ENCODE measurements at regions not wholly inside any gene's neighbourhood (a gene's known extent, or its start where the extent isn't known, plus 50 kb on each side); places are given as distances from the start of the nearest gene placed in this dataset.

DNA sequence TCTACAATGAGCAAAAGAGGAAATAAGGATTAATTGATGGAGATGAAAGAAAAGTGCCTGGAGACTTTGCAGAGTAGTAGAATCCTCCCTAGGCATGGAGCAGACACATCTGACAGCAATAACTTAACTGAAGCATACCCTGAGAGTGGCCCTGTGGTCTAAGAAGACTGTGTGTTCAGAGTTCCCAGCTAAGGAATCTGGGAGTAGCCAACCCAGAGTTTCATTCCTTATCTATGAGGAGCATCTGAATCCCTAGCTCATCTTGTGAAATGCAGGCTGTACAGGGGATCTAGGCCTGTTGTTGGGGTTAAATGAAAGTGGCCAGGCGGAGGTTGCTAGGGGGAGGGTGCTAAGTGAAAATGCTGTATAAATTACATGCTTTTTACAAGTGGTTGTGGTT lies 233.1 kb upstream of the FBXL7 start:
- Histone ChIP-seq H3K36me3 (replicated peaks; ENCODE audit: insufficient read depth, low read depth) (no peaks in the 10 kb centered on the region), H3K4me1 (ENCODE audit: insufficient read depth) (no peaks in the 10 kb centered on the region), H4K20me1 (ENCODE audit: insufficient read depth, poor library complexity, severe bottlenecking) (no peaks in the 10 kb centered on the region), H3K79me2 (no peaks in the 10 kb centered on the region), H3K4me2 (no peak overlapping the region), H2AFZ (no peak overlapping the region), H3K27me3 (no peaks in the 10 kb centered on the region), H3K27ac (no peak overlapping the region), H3K9me3 (ENCODE audit: low read depth) (no peaks in the 10 kb centered on the region), H3K4me3 (no peak overlapping the region), H3K9me2 (replicated peaks; ENCODE audit: insufficient read depth) (no peaks in the 10 kb centered on the region)
- WGBS (ENCODE audit: low lambda C conversion rate, missing lambda C conversion rate) = 83% methylated on average over 1 of the region's 1 CpG
- no peak for DNase-seq (ENCODE audit: low spot score)
- TF ChIP-seq EZH2 (IDR thresholded peaks at IDR 0.05; ENCODE audit: borderline replicate concordance) (no peak), EZH2phosphoT487 (IDR thresholded peaks at IDR 0.05; ENCODE audit: low read depth, severe bottlenecking, unreplicated experiment) (no peak)
- TF ChIP-seq, protein P1, sequence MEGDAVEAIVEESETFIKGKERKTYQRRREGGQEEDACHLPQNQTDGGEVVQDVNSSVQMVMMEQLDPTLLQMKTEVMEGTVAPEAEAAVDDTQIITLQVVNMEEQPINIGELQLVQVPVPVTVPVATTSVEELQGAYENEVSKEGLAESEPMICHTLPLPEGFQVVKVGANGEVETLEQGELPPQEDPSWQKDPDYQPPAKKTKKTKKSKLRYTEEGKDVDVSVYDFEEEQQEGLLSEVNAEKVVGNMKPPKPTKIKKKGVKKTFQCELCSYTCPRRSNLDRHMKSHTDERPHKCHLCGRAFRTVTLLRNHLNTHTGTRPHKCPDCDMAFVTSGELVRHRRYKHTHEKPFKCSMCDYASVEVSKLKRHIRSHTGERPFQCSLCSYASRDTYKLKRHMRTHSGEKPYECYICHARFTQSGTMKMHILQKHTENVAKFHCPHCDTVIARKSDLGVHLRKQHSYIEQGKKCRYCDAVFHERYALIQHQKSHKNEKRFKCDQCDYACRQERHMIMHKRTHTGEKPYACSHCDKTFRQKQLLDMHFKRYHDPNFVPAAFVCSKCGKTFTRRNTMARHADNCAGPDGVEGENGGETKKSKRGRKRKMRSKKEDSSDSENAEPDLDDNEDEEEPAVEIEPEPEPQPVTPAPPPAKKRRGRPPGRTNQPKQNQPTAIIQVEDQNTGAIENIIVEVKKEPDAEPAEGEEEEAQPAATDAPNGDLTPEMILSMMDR (IDR thresholded peaks at IDR 0.05; ENCODE audit: poor library complexity) = no peak

DNA sequence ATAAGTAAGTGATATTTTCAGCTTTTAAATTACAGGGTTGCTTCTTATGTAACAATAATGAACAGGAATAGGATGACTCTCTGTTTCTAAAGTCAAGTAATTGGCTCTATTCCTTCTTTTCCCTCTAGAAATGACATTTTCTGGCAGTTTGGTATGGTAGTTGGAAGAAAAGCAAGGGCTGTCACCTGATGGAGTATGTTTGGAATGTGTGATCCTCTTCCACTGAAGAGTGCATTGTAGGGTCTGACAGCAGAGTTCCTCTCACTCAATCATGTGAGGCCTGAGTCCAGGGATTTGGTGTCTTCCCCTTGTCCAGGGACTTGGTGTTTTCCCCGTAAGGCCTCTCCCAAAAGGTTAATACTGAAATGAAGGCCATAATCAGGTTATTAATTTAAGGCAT lies 233.8 kb upstream of the FBXL7 start:
- 90% methylated on average over 1 of the region's 1 CpG for WGBS (ENCODE audit: low lambda C conversion rate, missing lambda C conversion rate)
- no peaks in the 10 kb centered on the region for H3K79me2 ChIP-seq
- H3K36me3 ChIP-seq (replicated peaks; ENCODE audit: insufficient read depth, low read depth) = no peaks in the 10 kb centered on the region
- no peak overlapping the region for H3K4me2 ChIP-seq
- H3K4me3 ChIP-seq = no peak overlapping the region
- no peak for DNase-seq (ENCODE audit: low spot score)
- H2AFZ ChIP-seq = no peak overlapping the region
- TF ChIP-seq, protein P1 (IDR thresholded peaks at IDR 0.05; ENCODE audit: poor library complexity) = no peak
- TF ChIP-seq EZH2 (IDR thresholded peaks at IDR 0.05; ENCODE audit: borderline replicate concordance) (no peak), EZH2phosphoT487 (IDR thresholded peaks at IDR 0.05; ENCODE audit: low read depth, severe bottlenecking, unreplicated experiment) (no peak)
- no peaks in the 10 kb centered on the region for H3K9me2 ChIP-seq (replicated peaks; ENCODE audit: insufficient read depth)
- no peaks in the 10 kb centered on the region for H3K9me3 ChIP-seq (ENCODE audit: low read depth)
- no peaks in the 10 kb centered on the region for H3K27me3 ChIP-seq
- no peaks in the 10 kb centered on the region for H3K4me1 ChIP-seq (ENCODE audit: insufficient read depth)
- no peak overlapping the region for H3K27ac ChIP-seq
- H4K20me1 ChIP-seq (ENCODE audit: insufficient read depth, poor library complexity, severe bottlenecking) = no peaks in the 10 kb centered on the region

DNA sequence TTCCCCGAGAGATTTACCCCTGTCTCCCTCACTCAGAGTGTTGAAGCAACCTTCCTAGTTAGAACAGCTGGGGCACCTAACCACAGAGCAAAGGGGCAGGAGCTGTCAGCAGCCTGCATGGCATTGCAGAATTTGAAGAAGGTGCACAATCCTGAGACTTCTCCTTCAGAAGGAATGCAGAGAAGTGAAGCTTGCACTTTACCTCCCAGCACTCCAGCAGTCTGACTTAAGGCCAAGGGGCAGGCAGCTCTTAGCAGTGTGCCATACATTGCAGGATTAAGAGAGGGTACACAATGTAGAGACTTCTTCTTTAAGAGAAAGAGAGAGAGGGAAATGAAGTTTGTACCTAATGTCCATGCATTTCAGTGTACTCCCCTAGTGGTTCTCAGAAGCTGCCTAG lies 236.0 kb upstream of the FBXL7 start:
- H3K27me3 ChIP-seq = no peaks in the 10 kb centered on the region
- no peak overlapping the region for H3K27ac ChIP-seq
- no peaks in the 10 kb centered on the region for H3K79me2 ChIP-seq
- peaks cover 5% of the 10 kb centered on the region for H3K4me1 ChIP-seq (ENCODE audit: insufficient read depth)
- no peaks in the 10 kb centered on the region for H3K9me2 ChIP-seq (replicated peaks; ENCODE audit: insufficient read depth)
- no peaks in the 10 kb centered on the region for H3K36me3 ChIP-seq (replicated peaks; ENCODE audit: insufficient read depth, low read depth)
- no peak overlapping the region for H3K4me2 ChIP-seq
- DNase-seq (ENCODE audit: low spot score) = no peak
- H3K4me3 ChIP-seq = no peak overlapping the region
- TF ChIP-seq EZH2 (IDR thresholded peaks at IDR 0.05; ENCODE audit: borderline replicate concordance) = no peak
- no peak for TF ChIP-seq EZH2phosphoT487 (IDR thresholded peaks at IDR 0.05; ENCODE audit: low read depth, severe bottlenecking, unreplicated experiment)
- TF ChIP-seq, protein P1 (IDR thresholded peaks at IDR 0.05; ENCODE audit: poor library complexity) = no peak
- 86% methylated on average over 1 of the region's 1 CpG for WGBS (ENCODE audit: low lambda C conversion rate, missing lambda C conversion rate)
- no peaks in the 10 kb centered on the region for H3K9me3 ChIP-seq (ENCODE audit: low read depth)
- no peaks in the 10 kb centered on the region for H4K20me1 ChIP-seq (ENCODE audit: insufficient read depth, poor library complexity, severe bottlenecking)
- no peak overlapping the region for H2AFZ ChIP-seq

DNA sequence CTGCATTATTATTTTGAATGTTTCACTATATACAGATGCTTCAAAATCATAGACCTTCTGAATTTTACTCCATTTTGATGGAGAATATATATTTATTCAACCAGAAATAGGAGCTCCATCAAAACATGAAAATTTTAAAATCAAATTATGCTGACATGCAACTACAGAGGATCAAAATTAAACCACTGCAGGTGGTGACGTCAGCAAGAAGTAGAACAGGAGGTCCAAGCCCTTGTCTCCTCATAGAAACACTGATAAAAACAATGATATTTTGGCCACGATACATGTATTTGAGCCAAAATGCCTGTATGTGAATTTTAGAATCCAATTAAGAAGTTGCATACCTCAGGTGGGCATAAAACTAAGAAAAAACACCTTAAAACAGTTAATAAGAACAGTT lies 236.6 kb upstream of the FBXL7 start:
- Histone ChIP-seq H3K36me3 (replicated peaks; ENCODE audit: insufficient read depth, low read depth) (no peaks in the 10 kb centered on the region), H2AFZ (no peak overlapping the region), H4K20me1 (ENCODE audit: insufficient read depth, poor library complexity, severe bottlenecking) (no peaks in the 10 kb centered on the region), H3K27me3 (no peaks in the 10 kb centered on the region), H3K9me2 (replicated peaks; ENCODE audit: insufficient read depth) (no peaks in the 10 kb centered on the region), H3K79me2 (no peaks in the 10 kb centered on the region), H3K4me1 (ENCODE audit: insufficient read depth) (peaks cover 5% of the 10 kb centered on the region), H3K27ac (no peak overlapping the region), H3K4me3 (no peak overlapping the region), H3K9me3 (ENCODE audit: low read depth) (no peaks in the 10 kb centered on the region), H3K4me2 (no peak overlapping the region)
- DNase-seq (ENCODE audit: low spot score) = no peak
- 98% methylated on average over 2 of the region's 2 CpGs for WGBS (ENCODE audit: low lambda C conversion rate, missing lambda C conversion rate)
- TF ChIP-seq EZH2 (IDR thresholded peaks at IDR 0.05; ENCODE audit: borderline replicate concordance) = no peak
- TF ChIP-seq, protein P1 (IDR thresholded peaks at IDR 0.05; ENCODE audit: poor library complexity) = no peak
- TF ChIP-seq EZH2phosphoT487 (IDR thresholded peaks at IDR 0.05; ENCODE audit: low read depth, severe bottlenecking, unreplicated experiment) = no peak
